K562 (cell line): ENCODE measurements at regions not wholly inside any gene's neighbourhood (a gene's known extent, or its start where the extent isn't known, plus 50 kb on each side); places are given as distances from the start of the nearest gene placed in this dataset.

Experiments used
- ATAC-seq: fragments of 200-7000 bp; cut with Tn5 transposase; 3 replicates; pipeline ENCODE4 v1.9.1; 2020; ENCODE audit warnings: moderate library complexity
- BruUV-seq: library from RNA; stranded (reverse); fragments of 400-500 nt; replicated peaks from 2 replicates; lab custom pipeline; 2021; lab: Mats Ljungman, UMichigan
- CTCF ChIA-PET: fragments of 300-600 bp; formaldehyde crosslinking; extraction: SDS; loops from one replicate; lab custom pipeline; 2021; ENCODE audit warnings: low intra/inter-chr PET ratio; lab: Yijun Ruan, JAX
- POLR2A ChIA-PET: fragments of 300-600, 350-650 bp; sonication (Branson Sonifier 250); formaldehyde crosslinking; extraction: SDS; loops from one replicate; lab custom pipeline; 2021; ENCODE audit warnings: antibody characterized with exemption, inconsistent platforms; lab: Yijun Ruan, JAX
- DNase-seq, 4 experiments: peaks; one replicate each; pipeline versions ENCODE4 v3.0.0 to v3.0.0-alpha.2; 2011 to 2018; ENCODE audit warnings: low spot score in 3 of 4, mixed read lengths in 3 of 4; ENCODE audit errors: extremely low read depth in 1 of 4
- FAIRE-seq: peaks from 2 replicates; lab custom pipeline; 2011; peaks lifted over from hg19 to GRCh38; lab: Jason Lieb, UNC
- H2AFZ ChIP-seq: 2 replicates; pipeline ENCODE4 v1.6.0; 2011; ENCODE audit warnings: low read depth, low read length, control low read depth, inconsistent platforms
- H3K27ac ChIP-seq: fragments of 200-600 bp; 3 replicates; pipeline ENCODE4 v1.8.0; 2011; ENCODE audit warnings: low read depth, mild to moderate bottlenecking, control low read depth, inconsistent platforms, low read length, moderate library complexity, mixed read lengths; ENCODE audit errors: extremely low read depth
- H3K27me3 ChIP-seq, 2 experiments: fragments of 300-600 bp in 1 of 2; 2 replicates in 1 of 2; 3 replicates in 1 of 2; pipeline versions ENCODE4 v1.6.0 to v1.8.0; 2011; ENCODE audit warnings: inconsistent platforms in 2 of 2, low read length in 2 of 2, mild to moderate bottlenecking in 1 of 2, mixed read lengths in 1 of 2, moderate library complexity in 1 of 2; ENCODE audit not compliant: control insufficient read depth in 2 of 2, insufficient read depth in 2 of 2
- H3K36me3 ChIP-seq: fragments of 300-600 bp; 3 replicates; pipeline ENCODE4 v1.8.0; 2011; ENCODE audit warnings: mild to moderate bottlenecking, low read length, inconsistent platforms; ENCODE audit not compliant: control insufficient read depth, insufficient read depth
- H3K4me1 ChIP-seq, 2 experiments: fragments of 200-600 bp in 1 of 2; replicated peaks in 1 of 2; 2 replicates in 1 of 2; 3 replicates in 1 of 2; pipeline versions ENCODE4 v1.5.1 to v1.8.0; 2011; ENCODE audit warnings: inconsistent platforms in 2 of 2, low read length in 2 of 2, mild to moderate bottlenecking in 1 of 2, mixed read lengths in 1 of 2, moderate library complexity in 1 of 2; ENCODE audit not compliant: control insufficient read depth in 2 of 2, insufficient read depth in 2 of 2
- H3K4me2 ChIP-seq: 2 replicates; pipeline ENCODE4 v1.6.1; 2011; ENCODE audit warnings: low read length, control low read depth, inconsistent platforms, mixed read lengths; ENCODE audit not compliant: insufficient read depth
- H3K4me3 ChIP-seq: fragments of 200-600 bp; sonication (generic), shearing (Covaris generic); 2 replicates; pipeline ENCODE4 v1.5.1; 2016; ENCODE audit warnings: control low read depth, inconsistent platforms
- H3K79me2 ChIP-seq: fragments of 200-600 bp; 3 replicates; pipeline ENCODE4 v1.8.0; 2011; ENCODE audit warnings: low read length, inconsistent platforms; ENCODE audit not compliant: control insufficient read depth, insufficient read depth
- H3K9ac ChIP-seq, 2 experiments: 2 replicates each; pipeline versions ENCODE4 v1.6.0 to v1.6.1; 2011; ENCODE audit warnings: low read depth in 2 of 2, low read length in 2 of 2, control low read depth in 1 of 2, inconsistent platforms in 1 of 2, mild to moderate bottlenecking in 1 of 2, mixed read lengths in 1 of 2; ENCODE audit not compliant: insufficient read depth in 1 of 2
- H3K9me1 ChIP-seq: one replicate; pipeline ENCODE4 v1.6.0; 2011; ENCODE audit warnings: inconsistent platforms, mild to moderate bottlenecking, low read length, moderate library complexity; ENCODE audit not compliant: control insufficient read depth, insufficient read depth
- H3K9me3 ChIP-seq: replicated peaks from 2 replicates; pipeline ENCODE4 v1.5.1; 2011; ENCODE audit warnings: low read depth, low read length, inconsistent platforms; ENCODE audit not compliant: control insufficient read depth, insufficient read depth
- H4K20me1 ChIP-seq: replicated peaks from 2 replicates; pipeline ENCODE4 v1.6.1; 2011; ENCODE audit warnings: low read length, inconsistent platforms, mixed read lengths; ENCODE audit not compliant: control insufficient read depth, insufficient read depth
- ARID1B ChIP-seq: fragments of 450-650 bp; IDR thresholded peaks from 2 replicates; pipeline ENCODE4 v1.6.1; 2016; ENCODE audit warnings: antibody characterized with exemption, mild to moderate bottlenecking, inconsistent platforms
- COPS2 ChIP-seq: fragments of 450-650 bp; conservative IDR thresholded peaks from 2 replicates; pipeline ENCODE4 v1.6.1; 2016; ENCODE audit warnings: mild to moderate bottlenecking, moderate library complexity
- ELF4 ChIP-seq: fragments of 450-650 bp; formaldehyde crosslinking; IDR thresholded peaks from 2 replicates; pipeline ENCODE4 v1.4.0; 2022; ENCODE audit warnings: missing genetic modification characterization
- ETS2 ChIP-seq: IDR thresholded peaks from 2 replicates; pipeline ENCODE4 v1.6.1; 2016; ENCODE audit warnings: borderline replicate concordance, missing genetic modification characterization, mild to moderate bottlenecking, moderate library complexity, missing compliant biosample characterization; ENCODE audit not compliant: poor library complexity, severe bottlenecking
- FUS ChIP-seq: fragments of 200-400 bp; formaldehyde crosslinking; optimal IDR thresholded peaks from 2 replicates; pipeline ENCODE3; 2017; ENCODE audit warnings: low read depth, low read length
- HNRNPUL1 ChIP-seq: fragments of 200-400 bp; formaldehyde crosslinking; IDR thresholded peaks from 2 replicates; pipeline ENCODE4 v1.6.1; 2017; ENCODE audit warnings: low read length
- ILF3 ChIP-seq: fragments of 450-650 bp; IDR thresholded peaks from 2 replicates; pipeline ENCODE4 v1.6.1; 2018; ENCODE audit warnings: antibody characterized with exemption, mild to moderate bottlenecking, moderate library complexity, borderline replicate concordance
- NCOA2 ChIP-seq, 2 experiments: fragments of 450-650 bp; IDR thresholded peaks; 2 replicates each; pipeline ENCODE4 v1.6.1; 2018; ENCODE audit warnings: mild to moderate bottlenecking in 2 of 2, moderate library complexity in 1 of 2; ENCODE audit not compliant: partially characterized antibody in 2 of 2
- NRF1 ChIP-seq, 2 experiments: fragments of 450-650 bp; IDR thresholded peaks in 1 of 2; conservative IDR thresholded peaks in 1 of 2; 2 replicates each; pipeline ENCODE4 v1.6.1; 2014; ENCODE audit warnings: mild to moderate bottlenecking in 2 of 2
- RBM34 ChIP-seq: fragments of 200-400 bp; formaldehyde crosslinking; IDR thresholded peaks from 2 replicates; pipeline ENCODE4 v1.6.1; 2018; ENCODE audit warnings: low read length, borderline replicate concordance; ENCODE audit not compliant: insufficient read depth
- SAP30 ChIP-seq: fragments of 200-600 bp; sonication (generic); IDR thresholded peaks from 2 replicates; pipeline ENCODE4 v1.6.1; 2012; ENCODE audit warnings: borderline replicate concordance, low read depth, mild to moderate bottlenecking, moderate library complexity, low read length, control low read depth, inconsistent platforms; ENCODE audit not compliant: insufficient read depth, poor library complexity, severe bottlenecking
- TCFL5 ChIP-seq: fragments of 250-450 bp; sonication (Bioruptor Pico); conservative IDR thresholded peaks from 2 replicates; pipeline ENCODE4 v1.6.1; 2021; ENCODE audit warnings: mild to moderate bottlenecking, moderate library complexity, matching md5 sums
- ZBED1 ChIP-seq: IDR thresholded peaks from 2 replicates; pipeline ENCODE4 v1.6.1; 2014
- ZNF586 ChIP-seq: fragments of 450-650 bp; formaldehyde crosslinking; conservative IDR thresholded peaks from 2 replicates; pipeline ENCODE4 v1.4.0; 2020; ENCODE audit warnings: mild to moderate bottlenecking, moderate library complexity
- ZNF76 ChIP-seq: fragments of 250-450 bp; sonication (Bioruptor Pico); IDR thresholded peaks from 2 replicates; pipeline ENCODE4 v1.4.0; 2020; ENCODE audit warnings: mild to moderate bottlenecking, moderate library complexity, borderline replicate concordance
- ZNF77 ChIP-seq: fragments of 250-450 bp; sonication (Bioruptor Pico); IDR thresholded peaks from 2 replicates; pipeline ENCODE4 v1.5.0; 2020
- WGBS: fragments of 100-300 bp; shearing (Covaris generic); methylation state at CpG from one replicate; pipeline ENCODE4 v1.1.6; 2016; ENCODE audit warnings: low coverage, mixed read lengths; ENCODE audit not compliant: insufficient coverage; ENCODE audit errors: missing lambda C conversion rate; 5-methylcytosine and 5-hydroxymethylcytosine counted together
- in situ Hi-C: fragments of 300-500 bp; cut with MboI; formaldehyde crosslinking; loops from 4 replicates; pipeline ENCODE4 v1.15.0; 2018; ENCODE audit warnings: inconsistent platforms, mixed read lengths
- intact Hi-C: fragments of 100-400 bp; cut with micrococcal nuclease; formaldehyde crosslinking; loops from 2 replicates; pipeline ENCODE4 v1.14.2; 2022
- TF ChIP-seq, protein P1 (sequence below): sonication (generic); formaldehyde crosslinking; IDR thresholded peaks from 2 replicates; pipeline ENCODE4 v1.4.0; 2020; ENCODE audit warnings: mild to moderate bottlenecking, missing genetic modification reagents
- TF ChIP-seq, protein P2 (sequence below): fragments of 450-650 bp; IDR thresholded peaks from 2 replicates; pipeline ENCODE4 v1.6.1; 2014; ENCODE audit warnings: low read depth, mild to moderate bottlenecking, moderate library complexity, borderline replicate concordance
- TF ChIP-seq, protein P3 (sequence below): fragments of 250-450 bp; sonication (Bioruptor Pico); IDR thresholded peaks from 2 replicates; pipeline ENCODE4 v1.4.0; 2020; ENCODE audit warnings: borderline replicate concordance

DNA sequence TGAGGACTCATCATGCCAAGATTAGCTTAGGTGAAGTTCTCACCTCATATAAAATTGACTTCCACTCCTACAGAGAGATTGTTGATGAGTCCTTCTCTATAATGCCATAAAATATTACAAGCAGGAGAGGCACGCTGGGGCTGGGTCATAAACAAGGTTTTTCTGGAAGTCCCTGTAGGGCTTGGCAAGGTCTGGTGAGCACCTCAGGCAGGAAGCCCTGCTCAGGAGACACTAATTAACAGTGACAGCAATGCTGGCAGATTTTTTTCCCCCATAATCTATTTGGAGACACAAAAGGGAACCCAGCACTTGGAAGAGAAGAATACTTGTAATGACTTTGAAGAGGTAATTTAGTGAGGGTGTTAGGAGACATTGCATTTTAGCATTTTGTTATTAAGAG lies 118.7 kb downstream of the DIRAS2 start:
- no peak overlapping the region for H2AFZ ChIP-seq
- intact Hi-C loops = no loop called here
- ChIA-PET POLR2A (no interaction called here), CTCF (no interaction called here)
- no peak overlapping the region for H3K27ac ChIP-seq
- ATAC-seq (no peak), DNase-seq (no peak), FAIRE-seq (no peak)
- in situ Hi-C loops = no loop called here
- WGBS = 0% methylated on average over 1 of the region's 1 CpG
- H3K9me3 ChIP-seq = no peaks in the 10 kb centered on the region
- H3K9me1 ChIP-seq = no peaks in the 10 kb centered on the region
- no peak overlapping the region for H3K9ac ChIP-seq
- H3K79me2 ChIP-seq = no peaks in the 10 kb centered on the region
- H3K27me3 ChIP-seq = no peaks in the 10 kb centered on the region
- H3K4me2 ChIP-seq = no peak overlapping the region
- no peak overlapping the region for H3K4me3 ChIP-seq
- no peaks in the 10 kb centered on the region for H3K36me3 ChIP-seq
- BruUV-seq = no TSS peak
- H4K20me1 ChIP-seq = no peaks in the 10 kb centered on the region
- H3K4me1 ChIP-seq = no peaks in the 10 kb centered on the region
- TF ChIP-seq ARID1B (no peak), ZNF586 (CRISPR knock-in tag) (no peak), NRF1 (conservative IDR thresholded peaks at IDR 0.05 in 1 of 2, IDR thresholded peaks at IDR 0.05 in 1 of 2) (no peak), ELF4 (no peak), ETS2 (tag) (no peak), NCOA2 (IDR thresholded peaks at IDR 0.05; ENCODE audit: partially characterized antibody in 2 of 2) (no peak), ZBED1 (no peak), ZNF77 (CRISPR knock-in tag) (no peak), ZNF76 (CRISPR knock-in tag) (no peak), RBM34 (no peak), HNRNPUL1 (no peak), COPS2 (no peak), ILF3 (no peak), FUS (no peak), SAP30 (no peak), TCFL5 (CRISPR knock-in tag) (no peak)
- TF ChIP-seq, protein P1, sequence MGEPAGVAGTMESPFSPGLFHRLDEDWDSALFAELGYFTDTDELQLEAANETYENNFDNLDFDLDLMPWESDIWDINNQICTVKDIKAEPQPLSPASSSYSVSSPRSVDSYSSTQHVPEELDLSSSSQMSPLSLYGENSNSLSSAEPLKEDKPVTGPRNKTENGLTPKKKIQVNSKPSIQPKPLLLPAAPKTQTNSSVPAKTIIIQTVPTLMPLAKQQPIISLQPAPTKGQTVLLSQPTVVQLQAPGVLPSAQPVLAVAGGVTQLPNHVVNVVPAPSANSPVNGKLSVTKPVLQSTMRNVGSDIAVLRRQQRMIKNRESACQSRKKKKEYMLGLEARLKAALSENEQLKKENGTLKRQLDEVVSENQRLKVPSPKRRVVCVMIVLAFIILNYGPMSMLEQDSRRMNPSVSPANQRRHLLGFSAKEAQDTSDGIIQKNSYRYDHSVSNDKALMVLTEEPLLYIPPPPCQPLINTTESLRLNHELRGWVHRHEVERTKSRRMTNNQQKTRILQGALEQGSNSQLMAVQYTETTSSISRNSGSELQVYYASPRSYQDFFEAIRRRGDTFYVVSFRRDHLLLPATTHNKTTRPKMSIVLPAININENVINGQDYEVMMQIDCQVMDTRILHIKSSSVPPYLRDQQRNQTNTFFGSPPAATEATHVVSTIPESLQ (CRISPR knock-in tag) = no peak
- TF ChIP-seq, protein P2, sequence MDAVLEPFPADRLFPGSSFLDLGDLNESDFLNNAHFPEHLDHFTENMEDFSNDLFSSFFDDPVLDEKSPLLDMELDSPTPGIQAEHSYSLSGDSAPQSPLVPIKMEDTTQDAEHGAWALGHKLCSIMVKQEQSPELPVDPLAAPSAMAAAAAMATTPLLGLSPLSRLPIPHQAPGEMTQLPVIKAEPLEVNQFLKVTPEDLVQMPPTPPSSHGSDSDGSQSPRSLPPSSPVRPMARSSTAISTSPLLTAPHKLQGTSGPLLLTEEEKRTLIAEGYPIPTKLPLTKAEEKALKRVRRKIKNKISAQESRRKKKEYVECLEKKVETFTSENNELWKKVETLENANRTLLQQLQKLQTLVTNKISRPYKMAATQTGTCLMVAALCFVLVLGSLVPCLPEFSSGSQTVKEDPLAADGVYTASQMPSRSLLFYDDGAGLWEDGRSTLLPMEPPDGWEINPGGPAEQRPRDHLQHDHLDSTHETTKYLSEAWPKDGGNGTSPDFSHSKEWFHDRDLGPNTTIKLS = no peak
- TF ChIP-seq, protein P3, sequence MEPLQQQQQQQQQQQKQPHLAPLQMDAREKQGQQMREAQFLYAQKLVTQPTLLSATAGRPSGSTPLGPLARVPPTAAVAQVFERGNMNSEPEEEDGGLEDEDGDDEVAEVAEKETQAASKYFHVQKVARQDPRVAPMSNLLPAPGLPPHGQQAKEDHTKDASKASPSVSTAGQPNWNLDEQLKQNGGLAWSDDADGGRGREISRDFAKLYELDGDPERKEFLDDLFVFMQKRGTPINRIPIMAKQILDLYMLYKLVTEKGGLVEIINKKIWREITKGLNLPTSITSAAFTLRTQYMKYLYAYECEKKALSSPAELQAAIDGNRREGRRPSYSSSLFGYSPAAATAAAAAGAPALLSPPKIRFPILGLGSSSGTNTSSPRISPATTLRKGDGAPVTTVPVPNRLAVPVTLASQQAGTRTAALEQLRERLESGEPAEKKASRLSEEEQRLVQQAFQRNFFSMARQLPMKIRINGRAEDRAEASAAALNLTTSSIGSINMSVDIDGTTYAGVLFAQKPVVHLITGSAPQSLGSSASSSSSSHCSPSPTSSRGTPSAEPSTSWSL (CRISPR knock-in tag) = no peak
